ENCODE measurements at regions not wholly inside any gene's neighbourhood (a gene's known extent, or its start where the extent isn't known, plus 50 kb on each side); places are given as distances from the start of the nearest gene placed in this dataset.
"Not testable (repeated sequence)": the region's sequence is repeated elsewhere in the genome, so short reads cannot be mapped to it uniquely, and the experiment has no call there.

DNA sequence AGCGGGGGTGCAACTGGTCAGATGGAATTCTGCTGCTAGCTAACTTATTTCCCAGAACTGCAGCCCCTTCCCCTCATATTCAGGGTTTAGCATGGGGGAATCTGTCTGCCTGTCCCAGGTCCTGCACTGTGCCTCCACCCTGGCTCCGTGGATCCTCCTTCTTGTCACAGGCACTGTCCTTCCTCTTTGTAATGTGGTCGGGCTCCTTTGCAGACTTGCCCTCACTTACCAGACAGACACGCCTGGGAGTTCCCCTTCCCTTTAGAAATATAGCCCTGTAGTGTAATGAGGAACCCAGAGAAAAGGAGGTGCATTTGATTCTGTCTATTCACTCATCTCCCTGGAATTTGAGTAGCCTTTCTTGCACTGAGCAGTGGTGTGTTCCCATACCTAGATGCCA lies 108.7 kb downstream of the TRIM43 start:
- no peaks in the 10 kb centered on the region for H3K9me3 ChIP-seq (ENCODE audit: control insufficient read depth in 1 of 2, insufficient read depth in 1 of 2, low read length in 2 of 2)
- H3K4me3 Mint-ChIP-seq = no peak overlapping the region
- no peak for TF ChIP-seq CTCF (IDR thresholded peaks at IDR 0.05)
- no peak overlapping the region for H3K27ac Mint-ChIP-seq
- no peaks in the 10 kb centered on the region for H3K4me1 Mint-ChIP-seq (ENCODE audit: low read depth)
- peak in 3 of 14 experiments; percentile 12 to 23 (median 20) for DNase-seq
- ChIA-PET POLR2A (no interaction called here), CTCF (no interaction called here)
- no peaks in the 10 kb centered on the region for H3K36me3 Mint-ChIP-seq (ENCODE audit: low read depth)
- H3K9me3 Mint-ChIP-seq = no peaks in the 10 kb centered on the region
- ATAC-seq (ENCODE audit: poor library complexity) = no peak
- H3K36me3 ChIP-seq (ENCODE audit: insufficient read depth, low read length) = no peaks in the 10 kb centered on the region
- H3K4me1 ChIP-seq (ENCODE audit: insufficient read depth, low read length) = no peaks in the 10 kb centered on the region
- H3K27me3 ChIP-seq (ENCODE audit: control insufficient read depth in 1 of 2, insufficient read depth in 2 of 2, low read length in 2 of 2) = peaks cover 4 to 7% of the 10 kb centered on the region in 2 experiments
- intact Hi-C loops (cut with DNase I, micrococcal nuclease) = no loop called here
- H3K27ac ChIP-seq (ENCODE audit: low read depth in 1 of 2, low read length in 2 of 2) = no peak overlapping the region
- H3K4me3 ChIP-seq (ENCODE audit: low read length) = no peak overlapping the region
- H3K27me3 Mint-ChIP-seq = peaks cover 44% of the 10 kb centered on the region

- H3K27me3 Mint-ChIP-seq = peaks cover 27% of the 10 kb centered on the region
- no peak for TF ChIP-seq CTCF (IDR thresholded peaks at IDR 0.05)
- H3K36me3 Mint-ChIP-seq (ENCODE audit: low read depth) = no peaks in the 10 kb centered on the region
- H3K4me1 Mint-ChIP-seq (ENCODE audit: low read depth) = no peaks in the 10 kb centered on the region
- peaks cover 4 to 5% of the 10 kb centered on the region in 2 experiments for H3K27me3 ChIP-seq (ENCODE audit: control insufficient read depth in 1 of 2, insufficient read depth in 2 of 2, low read length in 2 of 2)
- ATAC-seq (ENCODE audit: poor library complexity) (no peak), DNase-seq (no peak)
- ChIA-PET CTCF (no interaction called here), POLR2A (no interaction called here)
- H3K27ac Mint-ChIP-seq = no peak overlapping the region
- H3K4me1 ChIP-seq (ENCODE audit: insufficient read depth, low read length) = no peaks in the 10 kb centered on the region
- H3K9me3 ChIP-seq (ENCODE audit: control insufficient read depth in 1 of 2, insufficient read depth in 1 of 2, low read length in 2 of 2) = no peaks in the 10 kb centered on the region
- no peaks in the 10 kb centered on the region for H3K9me3 Mint-ChIP-seq
- intact Hi-C loops (cut with DNase I, micrococcal nuclease) = no loop called here
- no peak overlapping the region for H3K4me3 ChIP-seq (ENCODE audit: low read length)
- H3K4me3 Mint-ChIP-seq = no peak overlapping the region
- no peak overlapping the region for H3K27ac ChIP-seq (ENCODE audit: low read depth in 1 of 2, low read length in 2 of 2)
- H3K36me3 ChIP-seq (ENCODE audit: insufficient read depth, low read length) = no peaks in the 10 kb centered on the region
Observed at GRCh38 chr2:95702471-95702870, 110.7 kb downstream of the TRIM43 start.

GRCh38 chr2:95707161-95707560 lies 115.4 kb downstream of the TRIM43 start:
- H3K9me3 ChIP-seq (ENCODE audit: control insufficient read depth in 1 of 2, insufficient read depth in 1 of 2, low read length in 2 of 2); H3K4me3 ChIP-seq (ENCODE audit: low read length); CTCF ChIA-PET; H3K36me3 ChIP-seq (ENCODE audit: insufficient read depth, low read length); H3K27me3 ChIP-seq (ENCODE audit: control insufficient read depth in 1 of 2, insufficient read depth in 2 of 2, low read length in 2 of 2); intact Hi-C loops (cut with DNase I, micrococcal nuclease); H3K4me1 ChIP-seq (ENCODE audit: insufficient read depth, low read length); H3K4me1 Mint-ChIP-seq (ENCODE audit: low read depth); ATAC-seq (ENCODE audit: poor library complexity); H3K36me3 Mint-ChIP-seq (ENCODE audit: low read depth); H3K4me3 Mint-ChIP-seq; H3K27me3 Mint-ChIP-seq; DNase-seq; H3K27ac ChIP-seq (ENCODE audit: low read depth in 1 of 2, low read length in 2 of 2); H3K9me3 Mint-ChIP-seq; POLR2A ChIA-PET; H3K27ac Mint-ChIP-seq: not testable (repeated sequence)

GRCh38 chr2:95707837-95708236 lies 116.0 kb downstream of the TRIM43 start:
- H3K27ac ChIP-seq (ENCODE audit: low read depth in 1 of 2, low read length in 2 of 2) = no peak overlapping the region
- H3K9me3 Mint-ChIP-seq = peaks cover 2% of the 10 kb centered on the region
- POLR2A ChIA-PET = no interaction called here
- H3K27me3 Mint-ChIP-seq = no peaks in the 10 kb centered on the region
- H3K4me3 ChIP-seq (ENCODE audit: low read length) = no peak overlapping the region
- ATAC-seq (ENCODE audit: poor library complexity) (no peak), DNase-seq (no peak)
- H3K9me3 ChIP-seq (ENCODE audit: control insufficient read depth in 1 of 2, insufficient read depth in 1 of 2, low read length in 2 of 2) = no peaks in the 10 kb centered on the region
- no peaks in the 10 kb centered on the region for H3K27me3 ChIP-seq (ENCODE audit: control insufficient read depth in 1 of 2, insufficient read depth in 2 of 2, low read length in 2 of 2)
- no peak overlapping the region for H3K27ac Mint-ChIP-seq
- H3K4me1 ChIP-seq (ENCODE audit: insufficient read depth, low read length) = no peaks in the 10 kb centered on the region
- H3K4me3 Mint-ChIP-seq = no peak overlapping the region
- no peaks in the 10 kb centered on the region for H3K4me1 Mint-ChIP-seq (ENCODE audit: low read depth)
- no peaks in the 10 kb centered on the region for H3K36me3 ChIP-seq (ENCODE audit: insufficient read depth, low read length)
- CTCF ChIA-PET = no interaction called here
- no peaks in the 10 kb centered on the region for H3K36me3 Mint-ChIP-seq (ENCODE audit: low read depth)
- no peak for TF ChIP-seq CTCF (IDR thresholded peaks at IDR 0.05)
- intact Hi-C loops (cut with DNase I, micrococcal nuclease) = no loop called here

Data from CD4-positive, alpha-beta T cell (primary cell).